Activated T-cell treated with anti-CD3 and anti-CD28 coated beads, Interleukin-2, amount 50 U/mL, for 4 hours (primary cell): ENCODE measurements at regions not wholly inside any gene's neighbourhood (a gene's known extent, or its start where the extent isn't known, plus 50 kb on each side); places are given as distances from the start of the nearest gene placed in this dataset.

ENCODE experiments used
- ATAC-seq, 2 donors: fragments of 200-7000 bp; cut with Tn5 transposase; one replicate each; pipeline ENCODE4 v1.10.0; 2021
- DNase-seq: peaks from one replicate; pipeline ENCODE4 v3.0.0-alpha.2; 2020
- H3K27me3 Mint-ChIP-seq: one replicate; pipeline ENCODE4 v1.8.0; 2021; ENCODE audit warnings: low read depth, mixed read lengths
- H3K36me3 Mint-ChIP-seq: one replicate; pipeline ENCODE4 v1.8.0; 2022; ENCODE audit warnings: mixed read lengths; ENCODE audit not compliant: insufficient read depth
- H3K4me1 Mint-ChIP-seq: one replicate; pipeline ENCODE4 v1.8.0; 2021; ENCODE audit warnings: low read depth, mixed read lengths
- H3K4me3 Mint-ChIP-seq: one replicate; pipeline ENCODE4 v1.8.0; 2021; ENCODE audit warnings: mild to moderate bottlenecking, moderate library complexity, mixed read lengths
- H3K9me3 Mint-ChIP-seq: one replicate; pipeline ENCODE4 v1.8.0; 2021; ENCODE audit warnings: mixed read lengths

DNA sequence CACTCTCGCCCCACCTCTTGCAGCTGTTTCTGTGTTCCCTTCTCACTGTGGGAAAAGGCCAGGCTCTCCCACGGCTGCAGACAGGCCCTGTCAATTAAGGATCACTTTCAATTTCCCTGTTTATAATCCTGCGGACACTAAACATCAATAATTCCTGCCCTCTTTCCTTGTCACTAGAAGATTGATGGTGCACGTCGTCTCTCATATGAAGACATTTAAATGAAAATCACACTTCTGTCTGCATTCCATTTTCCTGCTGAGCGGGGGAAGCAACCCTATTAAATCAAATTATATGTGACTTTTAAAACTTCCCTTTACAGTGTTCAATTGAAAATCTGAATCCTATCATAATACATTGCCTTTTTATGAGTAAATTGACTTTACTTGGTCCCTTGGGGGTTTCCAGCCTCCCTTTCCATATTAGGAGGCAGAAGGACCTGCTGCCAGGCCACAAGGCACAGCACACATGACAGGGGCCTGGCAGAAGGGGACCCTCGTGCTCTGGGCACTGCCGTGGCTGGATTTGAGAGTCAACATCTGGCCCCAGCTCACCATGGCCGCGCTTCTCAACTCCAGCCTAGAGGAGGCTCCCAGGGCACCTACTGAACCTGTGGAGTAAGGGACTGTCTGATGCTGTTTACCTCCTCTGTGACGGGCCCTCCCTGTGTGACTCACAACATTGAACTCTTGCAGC is 311.0 kb upstream of the IRX4 start:
- DNase-seq, result no peak
- Mint-ChIP-seq H3K27me3 (no peaks in the 10 kb centered on the region), H3K36me3 (no peaks in the 10 kb centered on the region), H3K4me3 (no peak overlapping the region), H3K4me1 (no peaks in the 10 kb centered on the region), H3K9me3 (no peaks in the 10 kb centered on the region)
- no peak for ATAC-seq

DNA sequence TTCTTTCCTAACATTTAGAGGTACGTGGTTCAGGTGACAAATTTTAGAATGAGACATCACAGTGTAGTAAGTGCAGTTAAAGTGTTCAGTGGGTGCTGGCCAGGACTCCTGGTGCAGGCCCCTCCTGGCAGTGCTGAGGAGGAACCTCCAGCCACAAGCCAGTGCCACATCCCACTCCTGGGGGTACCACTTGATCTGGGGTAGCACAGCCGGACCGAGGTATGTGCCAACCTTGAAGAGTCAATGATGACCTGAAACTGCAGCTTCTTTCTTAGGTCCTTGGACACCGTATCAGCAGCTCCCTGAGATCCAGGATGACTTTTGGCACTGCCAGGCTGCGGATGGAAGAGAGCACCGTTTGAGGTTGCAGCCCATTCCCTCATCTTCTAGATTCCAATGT is 310.4 kb upstream of the IRX4 start:
- Mint-ChIP-seq H3K4me1 (no peaks in the 10 kb centered on the region), H3K9me3 (no peaks in the 10 kb centered on the region), H3K27me3 (no peaks in the 10 kb centered on the region), H3K36me3 (no peaks in the 10 kb centered on the region), H3K4me3 (no peak overlapping the region)
- no peak for DNase-seq
- ATAC-seq, result no peak

DNA sequence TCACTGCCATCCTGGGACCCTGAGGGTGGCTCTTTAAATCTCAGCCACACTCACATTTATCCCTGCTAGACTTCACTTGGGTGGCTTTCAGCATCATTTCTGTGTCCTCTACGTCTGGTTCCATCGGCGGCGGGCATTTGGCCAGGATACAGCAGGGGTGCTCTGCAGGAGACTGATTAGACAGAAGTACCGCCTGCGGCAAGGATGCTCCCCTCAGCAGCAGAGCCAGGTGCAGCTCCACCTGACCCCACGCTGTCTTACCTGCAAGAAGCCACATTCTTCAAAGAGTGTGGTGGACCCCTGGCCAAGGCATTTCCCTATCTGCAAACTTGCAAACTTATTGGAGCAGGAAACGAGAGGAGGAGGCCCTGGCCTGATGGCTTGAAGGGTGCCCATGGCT is 309.8 kb upstream of the IRX4 start:
- no peaks in the 10 kb centered on the region for H3K36me3 Mint-ChIP-seq
- no peak for ATAC-seq
- no peaks in the 10 kb centered on the region for H3K9me3 Mint-ChIP-seq
- no peaks in the 10 kb centered on the region for H3K27me3 Mint-ChIP-seq
- no peak for DNase-seq
- H3K4me1 Mint-ChIP-seq, result no peaks in the 10 kb centered on the region
- H3K4me3 Mint-ChIP-seq, result no peak overlapping the region

DNA sequence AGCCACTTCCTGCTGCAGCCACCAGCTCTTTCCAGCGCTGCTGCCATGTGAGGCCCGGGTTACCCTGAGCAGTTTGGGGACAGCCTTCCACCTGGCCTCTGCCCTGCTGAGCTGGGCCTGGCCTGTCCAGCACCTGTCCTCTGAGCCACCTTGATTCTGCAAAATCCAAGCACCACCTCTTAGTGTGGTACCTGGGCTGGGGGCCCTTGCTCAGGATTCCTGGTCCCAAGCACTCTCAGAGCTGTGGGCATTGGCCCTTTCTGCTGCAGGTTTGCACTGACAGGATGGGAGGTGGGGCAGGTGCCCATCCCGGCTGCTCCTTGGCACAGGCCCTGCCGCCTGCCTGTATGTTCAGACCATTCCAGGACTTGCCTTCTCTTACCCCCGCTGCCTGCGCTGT is 309.2 kb upstream of the IRX4 start:
- H3K36me3 Mint-ChIP-seq, result no peaks in the 10 kb centered on the region
- no peak for DNase-seq
- no peaks in the 10 kb centered on the region for H3K4me1 Mint-ChIP-seq
- no peak overlapping the region for H3K4me3 Mint-ChIP-seq
- no peak for ATAC-seq
- no peaks in the 10 kb centered on the region for H3K9me3 Mint-ChIP-seq
- H3K27me3 Mint-ChIP-seq, result no peaks in the 10 kb centered on the region

DNA sequence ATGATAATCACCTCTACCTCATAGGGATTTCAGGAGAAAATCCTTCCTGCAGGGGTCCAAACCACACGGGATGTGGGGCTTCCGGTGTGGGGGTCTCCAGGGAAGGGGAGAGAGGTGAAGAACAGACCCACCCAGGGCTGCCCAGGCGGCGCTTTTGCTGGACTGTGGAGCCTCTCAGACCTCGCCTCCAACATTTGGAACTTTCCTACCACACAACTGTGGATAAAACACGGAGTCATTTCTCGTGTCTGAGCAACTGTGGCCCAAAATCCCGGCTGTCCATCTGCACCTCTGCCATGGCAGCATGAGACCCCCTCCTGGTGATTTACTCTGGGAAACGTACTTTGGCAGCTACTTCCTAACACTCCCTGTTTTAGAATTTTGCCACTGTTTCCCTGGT is 307.8 kb upstream of the IRX4 start:
- H3K27me3 Mint-ChIP-seq, result no peaks in the 10 kb centered on the region
- no peak for DNase-seq
- no peaks in the 10 kb centered on the region for H3K36me3 Mint-ChIP-seq
- H3K4me1 Mint-ChIP-seq, result no peaks in the 10 kb centered on the region
- no peaks in the 10 kb centered on the region for H3K9me3 Mint-ChIP-seq
- H3K4me3 Mint-ChIP-seq, result no peak overlapping the region
- no peak for ATAC-seq

DNA sequence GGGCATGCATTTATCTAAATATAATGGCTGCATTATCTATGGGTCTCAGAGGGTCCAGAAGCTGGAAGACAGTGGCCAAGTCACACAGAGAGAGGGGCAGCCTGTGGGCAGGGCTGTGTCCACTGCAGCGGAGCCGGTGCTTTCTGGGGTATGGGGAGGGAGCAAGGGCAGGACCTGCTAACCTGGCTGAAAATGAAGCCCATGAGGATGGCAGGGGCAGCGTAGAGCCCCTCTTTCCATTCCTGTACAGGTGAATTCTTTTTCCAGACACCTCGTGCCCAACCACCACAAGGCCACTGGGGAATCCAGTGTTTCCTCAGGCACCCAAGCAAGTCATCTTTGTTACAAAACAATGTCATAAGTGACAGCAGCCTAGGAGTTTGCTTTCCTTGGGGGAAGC is 305.9 kb upstream of the IRX4 start:
- no peaks in the 10 kb centered on the region for H3K9me3 Mint-ChIP-seq
- DNase-seq, result no peak
- H3K4me1 Mint-ChIP-seq, result no peaks in the 10 kb centered on the region
- no peak for ATAC-seq
- H3K36me3 Mint-ChIP-seq, result no peaks in the 10 kb centered on the region
- peaks cover 5% of the 10 kb centered on the region for H3K27me3 Mint-ChIP-seq
- H3K4me3 Mint-ChIP-seq, result no peak overlapping the region

DNA sequence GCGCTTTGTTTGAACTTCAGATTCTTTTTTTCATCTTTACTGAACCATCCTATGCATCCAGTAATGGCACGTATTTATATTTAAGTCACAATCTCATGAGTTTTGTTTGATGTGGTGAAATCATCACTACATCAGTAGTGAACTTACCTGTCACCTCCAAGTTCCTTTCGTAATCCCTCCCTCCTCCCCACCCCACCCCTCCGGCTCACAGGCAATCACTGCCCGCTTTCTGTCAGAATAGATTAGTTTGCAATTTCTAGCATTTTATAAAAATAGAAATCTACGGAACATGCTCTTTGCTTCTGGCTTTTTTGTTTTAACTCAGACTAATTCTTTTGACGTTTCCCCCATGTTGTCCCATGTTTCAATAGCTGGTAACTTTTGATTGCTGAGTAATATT is 305.4 kb upstream of the IRX4 start:
- Mint-ChIP-seq H3K4me1 (no peaks in the 10 kb centered on the region), H3K9me3 (no peaks in the 10 kb centered on the region), H3K4me3 (no peak overlapping the region), H3K36me3 (no peaks in the 10 kb centered on the region), H3K27me3 (peaks cover 5% of the 10 kb centered on the region)
- DNase-seq (no peak), ATAC-seq (no peak)

DNA sequence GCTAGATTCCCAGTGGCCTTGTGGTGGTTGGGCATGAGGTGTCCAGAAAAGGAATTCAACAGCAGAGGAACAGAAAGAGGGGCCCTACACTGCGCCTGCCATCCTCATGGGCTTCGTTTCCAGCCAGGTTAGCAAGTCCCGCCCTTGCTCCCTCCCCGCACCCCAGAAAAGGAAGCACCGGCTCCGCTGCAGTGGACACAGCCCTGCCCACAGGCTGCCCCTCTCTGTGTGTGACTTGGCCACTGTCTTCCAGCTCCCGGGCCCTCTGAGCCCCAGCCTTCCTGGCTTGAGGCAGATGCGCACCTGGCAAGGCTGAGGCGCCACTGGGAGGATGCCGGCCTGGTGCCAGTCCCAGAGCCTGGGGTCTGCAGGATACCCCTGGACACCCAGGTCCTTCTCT is 305.0 kb upstream of the IRX4 start:
- Mint-ChIP-seq H3K4me1 (no peaks in the 10 kb centered on the region), H3K27me3 (peaks cover 7% of the 10 kb centered on the region), H3K9me3 (no peaks in the 10 kb centered on the region), H3K36me3 (no peaks in the 10 kb centered on the region), H3K4me3 (no peak overlapping the region)
- DNase-seq, result no peak
- ATAC-seq, result no peak

DNA sequence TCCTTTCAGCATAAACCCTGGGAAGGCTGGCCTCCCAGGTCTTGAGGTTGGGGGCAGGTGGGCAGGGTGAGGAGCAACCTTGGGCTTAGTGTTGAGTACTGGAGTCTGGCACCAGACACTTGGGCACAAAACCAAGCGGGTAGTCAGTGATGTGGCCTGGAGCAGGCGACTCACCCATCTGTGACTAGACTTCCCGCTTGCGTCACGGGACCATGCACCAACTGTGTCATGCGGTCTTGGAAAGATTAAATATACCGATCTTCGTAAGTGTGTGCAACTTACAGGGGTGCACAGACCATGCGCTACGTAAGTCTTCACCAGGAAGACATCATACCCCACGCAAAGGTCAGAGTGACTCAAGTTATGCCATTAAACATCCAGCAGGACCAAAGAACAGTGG is 304.4 kb upstream of the IRX4 start:
- Mint-ChIP-seq H3K9me3 (no peaks in the 10 kb centered on the region), H3K36me3 (no peaks in the 10 kb centered on the region), H3K27me3 (peaks cover 10% of the 10 kb centered on the region), H3K4me3 (no peak overlapping the region), H3K4me1 (no peaks in the 10 kb centered on the region)
- DNase-seq (no peak), ATAC-seq (no peak)

DNA sequence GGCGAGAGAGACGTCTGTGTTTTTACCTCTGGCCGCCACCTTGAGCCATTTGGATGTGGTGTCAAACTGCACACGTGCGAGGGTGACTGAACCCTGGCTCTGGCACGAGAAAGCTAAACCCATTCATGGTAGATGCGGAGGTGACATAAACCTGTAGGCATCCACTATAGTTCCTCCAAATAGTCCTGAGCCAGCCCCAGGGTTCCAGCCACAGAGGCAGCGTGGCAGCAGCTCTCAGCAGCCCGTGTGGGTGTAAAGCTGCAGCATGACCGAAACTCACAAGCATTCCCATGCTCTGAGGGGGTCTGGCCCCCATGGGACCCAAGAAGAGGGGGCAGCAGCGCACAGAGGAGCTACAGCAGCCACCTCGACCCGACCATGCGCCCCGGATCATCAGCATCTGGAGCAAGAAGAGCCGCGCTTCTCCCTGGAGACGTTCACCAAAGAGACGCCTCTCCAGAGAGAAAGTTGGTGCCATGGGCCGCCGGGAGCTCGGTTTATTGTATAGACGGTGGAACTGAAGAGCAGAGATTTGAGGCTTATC is 303.8 kb upstream of the IRX4 start:
- no peaks in the 10 kb centered on the region for H3K4me1 Mint-ChIP-seq
- H3K36me3 Mint-ChIP-seq, result no peaks in the 10 kb centered on the region
- peaks cover 11% of the 10 kb centered on the region for H3K27me3 Mint-ChIP-seq
- H3K4me3 Mint-ChIP-seq, result no peak overlapping the region
- ATAC-seq (no peak), DNase-seq (no peak)
- no peaks in the 10 kb centered on the region for H3K9me3 Mint-ChIP-seq

DNA sequence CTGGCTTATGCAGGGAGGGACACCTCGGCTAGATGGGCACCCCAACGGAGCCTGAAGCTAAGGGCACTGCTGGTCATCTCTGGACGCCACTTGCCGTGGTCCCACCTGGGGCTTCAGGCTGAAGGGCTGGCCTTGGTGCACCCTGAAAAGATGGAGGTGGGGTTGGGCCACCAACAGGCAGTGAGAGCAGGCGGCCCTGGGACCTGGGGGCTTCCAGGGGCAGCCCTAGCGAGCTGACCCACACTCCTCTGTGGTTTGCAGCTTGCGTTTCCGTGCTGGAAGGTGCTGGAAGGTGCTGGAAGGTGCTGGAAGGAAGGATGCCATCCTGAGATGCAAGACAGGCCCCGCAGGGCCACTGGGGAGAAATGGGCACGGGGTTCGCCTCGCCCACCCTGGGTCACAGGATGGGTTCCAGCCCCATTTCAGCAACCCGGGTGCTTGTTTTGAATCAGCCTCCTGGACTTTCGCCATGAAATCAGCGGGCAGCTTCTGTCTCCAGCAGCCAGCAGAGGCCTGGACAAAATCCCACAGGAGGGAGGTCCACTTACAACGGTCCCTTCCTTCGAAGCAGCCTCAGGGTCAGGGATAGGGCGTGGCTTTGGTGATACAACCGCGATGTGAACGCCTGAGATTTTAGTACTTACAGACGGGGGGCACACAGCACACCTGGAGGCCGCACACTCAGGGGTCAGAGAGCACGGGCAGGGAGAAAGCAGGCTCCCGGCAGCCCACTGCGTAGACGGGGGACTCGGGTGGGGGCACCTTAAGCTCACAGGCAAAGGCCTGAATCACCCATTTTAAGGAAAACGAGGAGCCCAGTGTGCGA is 303.1 kb upstream of the IRX4 start:
- Mint-ChIP-seq H3K36me3 (no peaks in the 10 kb centered on the region), H3K4me1 (no peaks in the 10 kb centered on the region), H3K9me3 (no peaks in the 10 kb centered on the region), H3K4me3 (no peak overlapping the region), H3K27me3 (peaks cover 11% of the 10 kb centered on the region)
- ATAC-seq, result no peak
- no peak for DNase-seq

DNA sequence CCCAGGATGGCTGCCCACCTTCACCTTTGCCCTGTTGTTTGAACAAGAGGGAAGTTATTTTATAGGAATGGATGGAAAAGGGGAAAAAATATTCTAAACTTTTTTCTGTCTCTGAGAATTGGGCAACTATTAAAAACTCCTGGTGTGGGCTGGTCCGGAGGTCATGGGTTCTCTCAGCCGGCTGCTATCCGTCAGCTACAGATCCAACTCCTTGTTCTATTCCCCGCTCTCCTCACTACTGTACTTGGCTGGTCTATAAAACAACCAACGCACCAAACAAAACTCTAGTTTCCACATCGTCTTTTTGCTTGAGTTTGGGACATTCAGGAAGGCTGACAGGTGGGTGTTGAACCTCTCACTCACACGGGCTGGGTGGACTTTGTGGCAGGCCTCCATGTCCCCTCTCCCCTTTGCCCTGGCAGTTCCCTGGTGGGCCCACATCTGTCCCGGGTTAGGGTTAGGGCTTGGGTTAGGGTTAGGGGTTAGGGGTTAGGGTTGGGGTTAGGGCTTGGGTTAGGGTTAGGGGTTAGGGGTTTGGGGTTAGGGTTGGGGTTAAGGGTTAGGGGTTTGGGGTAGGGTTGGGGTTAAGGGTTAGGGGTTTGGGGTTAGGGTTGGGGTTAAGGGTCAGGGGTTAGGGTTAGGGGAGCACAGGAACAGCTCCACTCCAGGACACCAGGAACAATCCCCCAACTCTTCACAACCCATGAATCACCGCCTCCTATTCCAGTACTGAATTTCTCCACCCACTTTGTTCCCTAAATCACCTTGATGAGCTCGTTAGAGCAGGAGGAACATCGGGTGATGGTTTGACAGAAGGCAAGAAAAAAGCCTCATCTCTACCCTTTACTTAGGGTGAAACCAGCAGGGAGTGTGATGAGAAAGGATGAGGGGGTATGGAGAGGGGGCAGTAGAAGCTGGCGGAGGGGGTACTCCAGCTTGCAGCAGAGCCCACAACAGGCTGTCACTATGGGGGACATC is 302.1 kb upstream of the IRX4 start:
- no peak for ATAC-seq
- Mint-ChIP-seq H3K4me3 (no peak overlapping the region), H3K4me1 (no peaks in the 10 kb centered on the region), H3K27me3 (peaks cover 11% of the 10 kb centered on the region), H3K36me3 (no peaks in the 10 kb centered on the region), H3K9me3 (no peaks in the 10 kb centered on the region)
- DNase-seq, result no peak

DNA sequence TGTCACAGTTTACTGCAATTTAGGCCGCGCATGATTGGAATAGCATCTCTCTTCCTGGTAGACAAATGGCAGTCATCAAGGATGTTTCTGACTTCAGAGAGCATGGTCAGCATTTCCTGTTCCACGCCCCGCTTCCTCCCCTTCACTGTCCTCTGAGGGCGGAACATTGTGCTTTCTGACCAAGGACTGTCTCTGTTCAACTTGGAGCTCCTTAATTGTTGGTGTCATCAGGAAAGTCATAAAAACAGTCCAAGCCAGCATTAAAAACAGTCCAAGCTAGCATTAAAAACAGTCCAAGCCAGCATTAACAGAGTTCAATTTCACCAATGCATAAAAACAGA is 301.3 kb upstream of the IRX4 start:
- no peak overlapping the region for H3K4me3 Mint-ChIP-seq

More for the DNA sequence above, 301.3 kb upstream of the IRX4 start:
- no peaks in the 10 kb centered on the region for H3K36me3 Mint-ChIP-seq
- no peaks in the 10 kb centered on the region for H3K4me1 Mint-ChIP-seq
- no peak for DNase-seq
- no peaks in the 10 kb centered on the region for H3K9me3 Mint-ChIP-seq
- ATAC-seq, result no peak
- H3K27me3 Mint-ChIP-seq, result peaks cover 11% of the 10 kb centered on the region
